Hematopoietic multipotent progenitor cell (in vitro differentiated cells): ENCODE measurements at regions not wholly inside any gene's neighbourhood (a gene's known extent, or its start where the extent isn't known, plus 50 kb on each side); places are given as distances from the start of the nearest gene placed in this dataset.

ENCODE experiments used
- DNase-seq, 3 donors: peaks; one replicate each; pipeline ENCODE4 v3.0.0-alpha.2; 2011 to 2015; ENCODE audit warnings: low read depth in 2 of 3, low spot score in 2 of 3

GRCh38 chr3:193187070-193187722 lies 53.8 kb upstream of the PLAAT1 start:
- DNase-seq = no peak

- DNase-seq = peak in 2 of 3 donors; percentile 33 to 56
Observed at GRCh38 chr3:193190146-193190786, 50.8 kb upstream of the PLAAT1 start.
